ENCODE measurements at regions not wholly inside any gene's neighbourhood (a gene's known extent, or its start where the extent isn't known, plus 50 kb on each side); places are given as distances from the start of the nearest gene placed in this dataset.

DNA sequence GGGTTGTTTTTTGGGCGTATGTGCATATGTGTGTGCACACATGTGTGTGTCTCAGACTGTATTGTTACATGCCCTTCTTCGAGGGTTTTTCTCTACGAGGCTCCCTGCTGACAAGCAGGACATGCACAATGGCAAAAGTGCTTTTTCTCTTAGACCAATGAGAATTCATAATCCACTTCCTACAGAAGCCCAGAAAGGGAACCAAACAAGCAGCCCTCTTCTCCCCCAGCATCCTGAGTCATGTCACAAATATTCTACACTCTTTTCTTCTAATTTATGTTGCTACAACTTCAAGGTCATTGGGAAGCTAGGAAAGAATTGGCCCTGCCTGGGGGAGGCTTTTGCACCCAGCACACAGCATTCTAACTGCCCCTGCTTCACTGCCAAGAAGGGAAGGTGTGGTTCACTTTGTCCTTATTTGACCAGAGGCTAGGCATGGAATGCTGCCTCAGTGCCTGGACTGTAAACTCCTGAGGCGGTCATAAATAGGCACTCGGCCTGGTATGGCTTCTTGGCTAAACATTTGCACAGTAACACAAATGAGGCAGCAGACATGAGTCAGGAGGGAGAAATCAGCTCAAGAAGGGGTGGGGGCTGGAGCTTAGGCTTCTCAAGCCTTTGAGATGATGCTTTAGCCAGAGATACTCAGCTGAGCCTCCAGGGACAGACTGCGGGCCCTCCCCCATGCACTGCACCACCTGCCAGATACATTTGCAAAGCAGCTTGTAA, 92.7 kb upstream of the KLF7 start:
- TF ChIP-seq, protein P1, sequence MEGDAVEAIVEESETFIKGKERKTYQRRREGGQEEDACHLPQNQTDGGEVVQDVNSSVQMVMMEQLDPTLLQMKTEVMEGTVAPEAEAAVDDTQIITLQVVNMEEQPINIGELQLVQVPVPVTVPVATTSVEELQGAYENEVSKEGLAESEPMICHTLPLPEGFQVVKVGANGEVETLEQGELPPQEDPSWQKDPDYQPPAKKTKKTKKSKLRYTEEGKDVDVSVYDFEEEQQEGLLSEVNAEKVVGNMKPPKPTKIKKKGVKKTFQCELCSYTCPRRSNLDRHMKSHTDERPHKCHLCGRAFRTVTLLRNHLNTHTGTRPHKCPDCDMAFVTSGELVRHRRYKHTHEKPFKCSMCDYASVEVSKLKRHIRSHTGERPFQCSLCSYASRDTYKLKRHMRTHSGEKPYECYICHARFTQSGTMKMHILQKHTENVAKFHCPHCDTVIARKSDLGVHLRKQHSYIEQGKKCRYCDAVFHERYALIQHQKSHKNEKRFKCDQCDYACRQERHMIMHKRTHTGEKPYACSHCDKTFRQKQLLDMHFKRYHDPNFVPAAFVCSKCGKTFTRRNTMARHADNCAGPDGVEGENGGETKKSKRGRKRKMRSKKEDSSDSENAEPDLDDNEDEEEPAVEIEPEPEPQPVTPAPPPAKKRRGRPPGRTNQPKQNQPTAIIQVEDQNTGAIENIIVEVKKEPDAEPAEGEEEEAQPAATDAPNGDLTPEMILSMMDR (IDR thresholded peaks at IDR 0.05; ENCODE audit: low read depth, low read length, missing control alignments): no peak
- DNase-seq (ENCODE audit: low read depth): no peak
- H3K4me3 ChIP-seq (ENCODE audit: low read depth, low read length): no peak overlapping the region

DNA sequence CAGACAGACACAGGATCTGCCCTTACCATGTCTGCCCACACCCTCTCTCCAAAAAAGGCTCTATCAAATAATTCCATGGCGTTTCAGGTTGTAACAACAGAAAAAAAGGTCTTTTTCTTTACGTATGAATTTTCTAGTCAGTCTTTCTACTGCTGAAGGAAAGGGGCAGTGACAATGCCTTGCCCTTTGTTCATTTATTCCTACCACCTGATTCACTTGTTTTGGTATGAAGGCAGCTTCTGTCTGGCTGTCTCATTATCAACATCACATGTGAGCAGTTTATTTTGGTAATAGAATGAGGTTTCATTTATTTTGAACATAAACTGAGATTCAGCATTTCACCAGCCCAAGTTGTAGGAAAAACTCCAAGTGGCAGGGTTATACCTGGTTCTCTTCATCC, 94.3 kb upstream of the KLF7 start:
- DNase-seq (ENCODE audit: low read depth): no peak
- H3K4me3 ChIP-seq (ENCODE audit: low read depth, low read length): no peak overlapping the region
- TF ChIP-seq, protein P1 (IDR thresholded peaks at IDR 0.05; ENCODE audit: low read depth, low read length, missing control alignments): no peak

DNA sequence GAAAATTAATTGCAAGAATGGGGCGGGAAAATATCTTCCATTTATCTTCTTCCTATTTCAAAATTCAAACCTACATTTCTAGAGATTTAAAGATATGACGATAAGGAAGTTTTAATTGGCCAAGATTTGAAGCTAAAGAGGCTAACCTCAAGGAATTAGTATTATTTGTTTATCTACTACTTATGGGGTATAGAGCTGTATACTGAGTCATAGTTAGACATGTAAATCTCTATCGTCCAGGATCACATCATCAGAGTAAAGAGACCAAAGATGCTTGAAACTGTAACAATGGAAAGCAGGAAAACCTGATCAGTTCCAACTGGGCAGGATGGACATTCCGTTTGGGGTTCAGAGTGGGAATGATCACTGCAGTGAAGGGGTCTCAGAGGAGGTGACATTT, 95.2 kb upstream of the KLF7 start:
- no peak for DNase-seq (ENCODE audit: low read depth)
- TF ChIP-seq, protein P1 (IDR thresholded peaks at IDR 0.05; ENCODE audit: low read depth, low read length, missing control alignments): no peak
- H3K4me3 ChIP-seq (ENCODE audit: low read depth, low read length): no peak overlapping the region

DNA sequence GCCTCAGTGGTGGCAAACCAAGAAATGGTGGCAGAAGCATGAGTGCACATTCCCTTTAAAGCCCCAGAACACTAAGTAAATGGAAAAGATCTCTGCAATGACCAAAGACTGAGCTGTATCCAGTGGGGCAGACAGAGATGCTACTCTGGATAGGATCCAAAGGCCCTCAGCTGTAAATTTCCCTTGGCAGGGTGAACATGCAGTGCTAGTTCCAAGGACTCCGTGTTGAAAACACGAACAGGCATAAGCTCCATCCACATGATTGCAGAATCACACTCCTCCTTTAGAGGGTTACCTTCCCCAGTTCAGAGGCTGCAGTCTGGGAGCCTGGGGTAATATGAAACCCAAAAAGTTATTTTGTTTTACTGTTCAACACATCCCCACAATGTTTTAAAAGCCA, 98.6 kb upstream of the KLF7 start:
- no peak for DNase-seq (ENCODE audit: low read depth)
- TF ChIP-seq, protein P1 (IDR thresholded peaks at IDR 0.05; ENCODE audit: low read depth, low read length, missing control alignments): no peak
- H3K4me3 ChIP-seq (ENCODE audit: low read depth, low read length): no peak overlapping the region

DNA sequence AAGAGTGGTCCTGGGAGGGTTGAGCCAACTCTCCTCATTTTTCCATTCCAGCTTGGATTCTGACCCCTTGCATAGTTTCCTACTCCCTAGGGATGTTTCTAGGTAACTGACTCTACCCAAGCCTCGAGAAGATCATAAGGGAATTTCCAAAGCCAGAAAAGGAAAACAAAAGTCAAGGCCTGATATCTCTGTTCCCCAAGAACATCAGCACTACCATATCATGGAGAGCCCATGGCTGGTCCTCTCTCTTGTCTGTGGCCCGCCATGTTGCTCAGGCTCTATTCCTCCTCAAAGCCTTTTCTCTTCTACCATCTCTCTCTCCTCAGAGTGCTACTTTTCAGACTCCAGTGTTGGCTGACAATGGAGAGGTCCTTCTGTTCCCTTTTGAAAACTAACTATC, 99.6 kb upstream of the KLF7 start:
- TF ChIP-seq, protein P1 (IDR thresholded peaks at IDR 0.05; ENCODE audit: low read depth, low read length, missing control alignments): no peak

DNA sequence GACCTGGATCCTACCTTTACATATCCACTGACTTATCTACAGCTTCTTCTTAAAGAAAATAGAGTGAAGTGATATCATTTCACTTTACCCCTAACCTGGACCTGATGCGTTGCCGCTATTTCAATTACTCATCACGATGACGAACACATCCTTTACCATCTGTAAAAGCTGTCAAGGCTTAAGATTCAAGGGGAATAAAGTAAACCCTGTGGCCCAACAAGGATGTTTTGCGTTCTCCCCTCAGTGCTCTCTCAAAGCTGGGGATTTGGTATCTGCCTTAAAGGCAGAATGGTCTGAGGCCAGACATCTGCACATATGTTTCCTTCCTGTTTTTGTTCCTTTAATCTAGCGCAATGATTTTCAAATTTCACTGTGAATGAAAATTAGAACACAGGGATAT, 100.1 kb upstream of the KLF7 start:
- H3K4me3 ChIP-seq (ENCODE audit: low read depth, low read length): no peak overlapping the region
- no peak for DNase-seq (ENCODE audit: low read depth)
- TF ChIP-seq, protein P1 (IDR thresholded peaks at IDR 0.05; ENCODE audit: low read depth, low read length, missing control alignments): no peak

More for the DNA sequence above, 99.6 kb upstream of the KLF7 start:
- H3K4me3 ChIP-seq (ENCODE audit: low read depth, low read length): no peak overlapping the region
- DNase-seq (ENCODE audit: low read depth): no peak

DNA sequence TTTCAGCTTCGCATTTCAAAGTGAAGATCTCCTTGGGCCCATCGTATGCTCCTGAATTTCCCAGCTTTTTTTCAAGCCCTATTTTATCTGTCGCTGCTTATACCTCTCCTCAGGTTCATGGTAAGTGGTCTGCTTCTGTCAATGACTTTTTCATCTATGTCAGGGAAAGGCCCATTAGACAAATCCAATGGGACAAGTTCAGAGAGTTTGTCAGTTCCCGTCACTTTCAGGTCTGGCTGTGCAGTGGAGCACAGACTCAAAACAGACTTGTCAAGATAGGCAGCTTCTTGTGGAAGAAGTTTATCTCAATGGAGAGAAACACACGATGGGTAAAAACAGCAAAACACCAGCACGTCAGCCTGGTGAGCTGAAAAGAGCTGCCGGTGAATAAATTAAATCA, 100.9 kb upstream of the KLF7 start:
- DNase-seq (ENCODE audit: low read depth): no peak
- TF ChIP-seq, protein P1 (IDR thresholded peaks at IDR 0.05; ENCODE audit: low read depth, low read length, missing control alignments): no peak
- H3K4me3 ChIP-seq (ENCODE audit: low read depth, low read length): no peak overlapping the region

All from GM12864 (cell line).